ENCODE measurements at regions not wholly inside any gene's neighbourhood (a gene's known extent, or its start where the extent isn't known, plus 50 kb on each side); places are given as distances from the start of the nearest gene placed in this dataset.

GRCh38 chr2:128686881-128687555, 368.4 kb upstream of the HS6ST1 start:
- TF ChIP-seq CTCF (IDR thresholded peaks at IDR 0.05) = no peak
- no peak for TF ChIP-seq POLR2A (IDR thresholded peaks at IDR 0.05)
- no peak for TF ChIP-seq EP300 (IDR thresholded peaks at IDR 0.05)

Measured in ovary (tissue), 3 donors.